GM04503 (cell line): ENCODE measurements at regions not wholly inside any gene's neighbourhood (a gene's known extent, or its start where the extent isn't known, plus 50 kb on each side); places are given as distances from the start of the nearest gene placed in this dataset.

ENCODE experiments used
- DNase-seq: peaks from one replicate; pipeline ENCODE4 v3.0.0-alpha.2; 2012; ENCODE audit warnings: low read depth

DNA sequence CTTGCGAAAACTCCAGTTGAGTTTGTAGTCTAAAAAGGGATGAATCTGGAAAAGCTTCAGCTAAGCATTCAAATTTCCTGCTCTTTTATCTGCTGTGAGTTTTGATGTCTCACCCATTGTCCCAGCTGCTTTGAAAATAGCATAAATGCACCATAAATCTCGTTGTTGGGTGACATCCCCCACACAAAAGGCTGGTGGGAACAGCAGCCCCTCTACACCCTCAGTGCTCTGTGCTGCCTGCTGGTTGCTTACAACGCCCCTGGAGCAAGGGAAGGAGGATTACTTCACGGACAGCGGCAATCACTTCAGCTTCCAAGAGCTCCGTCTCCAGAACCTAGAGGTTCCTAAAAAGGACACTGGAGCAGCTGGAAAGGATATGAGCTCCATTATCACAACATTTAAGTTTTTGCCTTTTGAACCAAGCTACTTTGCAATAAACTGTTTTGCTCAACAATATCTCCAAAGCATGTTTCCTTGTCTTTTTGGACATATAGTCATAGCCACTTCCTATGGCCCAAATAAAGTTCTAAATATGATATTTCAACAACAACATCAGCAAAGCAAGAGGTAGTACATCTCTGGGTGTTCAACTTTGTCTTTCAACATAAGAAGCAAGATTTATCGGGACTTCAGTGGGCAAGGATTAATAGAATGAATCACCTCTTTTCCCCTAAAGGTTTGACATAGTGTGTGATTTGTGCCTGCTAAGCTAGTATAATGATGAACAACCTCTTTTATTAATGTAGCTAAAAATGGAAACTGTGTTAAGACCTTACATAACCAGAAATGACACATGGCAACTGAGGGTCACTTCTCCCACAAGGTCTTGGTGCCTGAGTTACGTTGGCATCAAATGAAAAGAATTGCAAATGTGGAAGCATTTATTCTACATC, 413.5 kb downstream of the TXNL1 start:
- DNase-seq: no peak

DNA sequence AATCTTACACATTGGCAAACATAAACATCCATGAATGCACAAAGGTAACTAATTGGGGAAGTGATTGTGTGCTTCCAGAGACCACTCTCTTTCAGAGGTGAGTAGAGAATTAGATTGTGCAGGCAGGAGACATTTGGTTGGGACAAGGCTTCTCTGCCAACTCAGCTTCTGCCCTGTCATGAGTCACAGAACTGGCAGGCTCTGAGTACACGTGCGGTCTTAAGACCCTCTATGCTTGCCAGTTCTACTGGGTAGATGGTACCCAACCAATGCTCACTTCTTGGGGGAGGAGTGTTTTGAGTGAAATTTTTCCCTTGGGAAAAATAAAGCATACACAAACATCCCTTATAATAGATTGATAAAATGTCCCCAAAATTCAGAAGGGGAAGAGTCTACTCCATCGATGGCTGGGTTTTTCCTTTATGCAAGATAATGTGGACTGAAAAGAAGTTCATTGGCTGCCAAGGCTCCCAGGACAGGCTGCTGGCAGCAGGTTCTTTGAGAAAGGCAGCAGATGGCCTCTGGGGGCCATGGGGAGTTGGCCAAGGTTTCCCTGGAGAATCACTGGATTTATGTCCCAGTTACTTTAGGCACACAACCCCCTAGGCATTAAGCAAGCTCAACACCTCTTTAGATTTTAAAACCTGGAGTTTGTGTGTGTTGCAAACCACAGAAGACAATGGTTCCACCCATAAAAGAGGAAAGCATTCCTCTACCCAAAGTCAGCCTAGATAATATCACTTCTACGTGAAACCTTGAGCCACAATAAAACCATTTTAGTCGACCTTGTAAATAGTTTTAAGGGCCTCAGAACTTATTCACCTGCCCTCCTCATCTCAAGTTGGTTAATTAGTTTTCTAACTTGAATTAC, 417.0 kb downstream of the TXNL1 start:
- DNase-seq: no peak

DNA sequence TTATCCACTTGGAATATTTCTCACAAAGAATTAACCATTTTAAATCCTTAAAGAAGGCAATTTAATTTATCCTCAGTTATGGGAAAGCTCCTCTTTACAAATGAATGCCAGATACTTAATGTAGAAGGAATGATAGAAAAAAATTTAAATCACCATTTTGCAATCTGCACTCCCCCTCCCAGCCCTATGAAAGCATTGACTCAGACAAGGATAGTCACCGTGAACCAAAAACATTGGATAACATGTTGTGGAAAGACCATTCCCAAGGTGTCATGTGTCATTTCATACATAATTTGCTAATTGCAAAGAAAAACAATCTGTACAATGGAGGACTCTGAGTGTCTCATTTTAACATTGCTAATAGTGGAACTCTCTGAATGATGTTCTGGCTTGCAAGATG, 421.0 kb downstream of the TXNL1 start:
- no peak for DNase-seq

DNA sequence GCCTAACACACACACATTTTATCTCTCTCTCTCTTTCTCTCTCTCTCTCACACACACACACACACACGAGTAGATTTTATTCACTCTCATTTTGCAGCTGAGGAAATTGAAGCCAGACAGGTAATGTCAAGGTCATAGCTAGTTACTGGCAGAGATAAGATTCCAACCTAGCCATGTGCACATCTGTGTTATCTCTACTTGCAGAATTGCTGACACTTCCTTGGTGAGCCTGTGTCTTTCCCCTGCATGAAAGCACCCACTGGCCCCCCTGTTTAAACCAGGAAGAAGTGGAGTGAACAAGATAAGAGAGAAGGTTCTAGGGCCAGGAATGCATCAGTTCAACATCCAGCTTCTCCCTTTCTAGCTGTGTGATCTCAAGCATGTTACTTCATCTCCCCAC, 423.7 kb downstream of the TXNL1 start:
- no peak for DNase-seq

DNA sequence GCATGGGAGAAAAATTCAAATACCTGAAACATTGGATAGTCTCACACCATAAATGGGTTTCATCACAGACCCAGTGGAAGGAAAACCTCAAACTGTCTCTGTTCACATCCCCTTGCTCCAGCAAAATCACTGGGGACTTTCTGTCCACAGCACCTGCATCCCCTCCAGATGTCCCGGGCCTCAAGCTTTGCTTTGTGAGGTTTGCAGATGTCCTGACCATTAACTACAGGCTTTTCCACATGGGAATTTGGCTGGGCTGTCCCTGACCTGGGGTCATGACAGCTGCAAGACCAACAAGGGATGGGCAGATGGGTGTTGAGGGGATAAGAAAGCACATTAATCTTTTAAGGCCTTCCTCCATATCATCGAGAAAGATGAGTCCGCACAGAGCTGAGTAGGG, 427.9 kb downstream of the TXNL1 start:
- DNase-seq: no peak

DNA sequence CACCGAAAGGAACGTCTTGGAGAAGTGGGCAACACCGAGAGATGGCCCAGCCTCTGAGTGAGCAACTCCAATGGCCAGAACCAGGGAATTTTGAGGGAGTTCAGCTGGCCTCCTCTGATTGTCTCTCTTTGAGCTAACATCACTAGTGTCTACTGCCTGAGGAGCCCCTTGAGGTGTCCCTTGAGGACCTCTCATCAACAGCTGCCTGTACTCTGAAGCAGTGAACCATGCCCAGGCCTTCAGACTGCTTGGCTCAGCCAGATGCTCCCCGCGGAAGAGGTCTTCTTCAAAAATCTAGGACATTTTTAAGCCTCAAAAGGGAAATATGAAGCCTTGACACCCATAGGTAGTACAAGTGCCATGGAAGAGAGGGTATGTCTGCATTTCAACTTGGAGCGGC, 430.4 kb downstream of the TXNL1 start:
- DNase-seq: no peak

DNA sequence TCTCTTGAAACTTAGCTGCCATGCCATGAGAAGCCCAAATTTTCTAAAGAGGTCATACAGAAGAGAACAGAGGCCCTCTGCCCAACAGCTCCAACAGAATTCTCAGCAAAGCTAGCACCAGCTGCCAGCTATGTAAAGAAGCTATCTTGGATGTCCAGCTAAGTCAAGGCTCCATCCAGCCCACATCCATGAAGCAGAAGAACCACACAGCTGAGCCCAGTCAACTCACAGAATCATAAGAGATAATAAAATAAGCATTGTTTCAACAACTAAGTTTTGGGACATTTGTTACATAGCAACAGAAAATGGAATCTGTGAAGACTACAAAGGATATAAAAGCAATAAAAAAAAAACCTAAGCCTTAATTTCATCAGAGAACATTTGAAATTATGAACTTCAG, 434.3 kb downstream of the TXNL1 start:
- DNase-seq: no peak

DNA sequence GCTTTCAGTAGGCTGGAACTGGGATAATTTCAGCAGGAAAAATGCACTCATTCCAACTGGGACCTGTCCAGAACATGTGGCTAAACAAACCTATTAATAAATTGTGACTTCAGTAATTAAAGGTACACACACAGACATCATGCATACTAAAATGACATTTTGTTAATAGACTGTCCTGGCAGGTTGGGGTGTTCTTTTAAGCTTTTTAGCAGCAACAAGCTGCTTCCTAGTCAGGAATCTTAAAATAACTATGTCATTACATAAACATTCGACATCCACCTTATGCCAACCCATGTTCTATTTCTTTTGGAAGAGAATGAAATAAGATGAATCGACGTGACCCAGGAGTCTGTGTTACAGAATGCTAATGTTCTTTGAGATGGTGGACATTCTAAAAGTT, 435.7 kb downstream of the TXNL1 start:
- DNase-seq: no peak

DNA sequence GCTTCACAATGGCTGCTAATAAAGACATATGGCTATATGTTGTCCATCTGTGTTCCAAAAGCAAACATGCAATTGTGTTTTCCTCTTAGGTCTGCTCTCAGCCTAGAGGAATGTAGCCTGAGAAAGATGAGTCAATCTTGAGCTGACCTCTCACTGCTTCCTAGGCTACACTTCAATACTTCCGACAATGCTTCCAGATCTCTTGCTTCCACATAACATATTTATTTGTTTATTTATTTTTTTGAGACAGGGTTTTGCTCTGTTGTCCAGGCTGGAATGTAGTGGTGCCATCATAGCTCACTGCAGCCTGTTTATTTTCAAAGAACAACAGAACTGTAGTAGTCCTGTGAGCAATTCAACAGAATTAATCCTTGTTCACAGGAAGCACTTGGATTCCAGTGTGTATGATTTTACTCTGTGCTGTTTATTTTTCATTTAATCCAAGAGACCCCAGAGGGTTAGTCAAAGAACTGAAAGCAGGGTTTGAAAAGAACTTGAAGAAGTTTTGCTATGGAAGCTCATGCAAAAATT, 437.9 kb downstream of the TXNL1 start:
- DNase-seq: peak; percentile 57

DNA sequence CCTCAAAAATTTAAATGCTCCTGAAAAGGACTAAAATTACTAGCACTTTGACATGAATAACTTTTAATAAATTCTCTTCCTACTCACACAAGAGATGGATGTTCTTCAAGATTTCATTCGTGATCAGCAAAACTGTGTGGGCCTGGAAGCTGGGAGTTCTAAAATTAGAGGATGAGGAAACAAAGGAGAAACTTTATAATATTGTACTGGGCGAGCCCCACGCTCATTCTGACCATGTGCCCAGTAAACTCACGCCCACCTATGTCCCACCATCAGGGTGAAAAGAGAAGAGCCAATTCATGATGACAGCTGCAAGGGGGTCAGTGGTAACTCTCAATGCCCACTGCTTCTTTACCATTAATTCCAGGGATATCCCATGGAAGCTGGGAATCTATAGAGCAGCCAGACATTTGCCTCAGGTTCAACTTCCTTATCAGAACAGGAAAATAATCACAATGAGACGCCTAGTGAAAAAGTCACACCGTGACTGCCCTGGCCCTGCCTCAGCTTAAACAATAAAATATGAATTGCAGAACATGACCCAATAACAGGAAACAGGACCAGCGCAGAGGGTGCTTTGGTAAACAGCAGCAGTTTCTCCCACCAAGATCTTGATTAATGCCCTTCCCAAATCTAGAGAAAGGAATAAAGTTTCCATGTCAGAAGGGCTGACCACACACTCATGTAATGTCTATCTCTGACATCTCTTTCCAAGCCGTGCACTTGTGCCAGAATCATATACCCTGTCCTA, 438.6 kb downstream of the TXNL1 start:
- no peak for DNase-seq

DNA sequence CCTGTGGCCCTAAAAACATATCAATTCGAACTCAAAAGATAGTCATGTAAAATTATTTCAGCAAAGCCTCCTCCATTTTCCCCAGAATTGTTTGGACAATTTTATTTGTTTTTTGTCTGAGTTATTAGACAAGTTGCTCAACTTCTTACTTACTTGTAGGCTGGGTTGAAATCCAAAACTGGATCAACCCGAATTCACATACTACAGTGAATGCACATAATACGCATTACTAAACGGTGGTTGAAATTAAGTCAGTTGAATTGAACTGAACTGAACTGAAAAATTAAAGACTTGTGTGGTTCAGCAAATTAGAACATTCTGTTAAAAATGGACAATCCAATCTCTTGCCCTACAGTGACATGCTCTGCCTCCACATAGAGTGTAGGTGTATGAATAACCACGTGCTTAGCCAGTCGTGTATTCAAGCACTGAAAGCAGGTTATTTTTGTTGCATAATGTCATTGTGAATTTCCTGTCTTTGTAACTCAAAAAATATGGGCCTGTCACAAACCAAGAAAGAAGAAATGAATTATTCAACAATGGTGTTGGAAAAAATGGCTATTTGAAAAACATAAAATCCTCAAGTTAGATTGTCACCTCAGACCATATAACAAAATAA, 441.0 kb downstream of the TXNL1 start:
- no peak for DNase-seq

DNA sequence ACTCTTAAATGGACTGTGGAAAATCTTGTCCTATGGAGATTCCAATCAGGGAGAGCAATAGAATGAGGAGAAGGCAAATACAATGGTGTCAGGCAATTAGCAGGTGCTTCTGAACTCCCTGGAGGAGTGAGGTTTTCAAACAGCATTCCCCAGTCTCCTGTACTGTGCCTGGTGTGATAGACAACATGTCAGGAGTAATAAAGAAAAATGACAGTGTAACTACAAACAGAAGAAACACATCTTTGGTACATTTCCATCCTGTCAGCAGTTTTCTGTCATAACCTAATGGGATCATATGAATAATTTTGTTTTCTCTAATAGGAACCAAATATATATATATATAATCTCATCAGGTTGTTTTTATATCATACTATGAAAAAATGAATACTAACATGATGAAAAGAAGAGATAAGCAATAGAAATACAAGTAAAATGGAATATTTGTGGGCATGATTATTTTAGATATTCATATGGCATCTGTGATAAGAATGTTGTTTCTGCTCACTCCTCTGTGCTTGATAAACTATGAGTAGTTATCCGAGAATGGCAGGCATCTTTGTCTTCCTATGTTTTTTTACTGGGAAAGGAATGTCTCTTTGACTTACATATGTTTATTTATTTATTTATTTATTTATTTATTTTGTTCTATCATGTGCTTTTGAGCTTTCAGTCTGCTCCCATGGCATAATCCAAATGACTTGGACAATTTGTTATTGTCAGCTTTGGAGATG, 441.7 kb downstream of the TXNL1 start:
- no peak for DNase-seq

DNA sequence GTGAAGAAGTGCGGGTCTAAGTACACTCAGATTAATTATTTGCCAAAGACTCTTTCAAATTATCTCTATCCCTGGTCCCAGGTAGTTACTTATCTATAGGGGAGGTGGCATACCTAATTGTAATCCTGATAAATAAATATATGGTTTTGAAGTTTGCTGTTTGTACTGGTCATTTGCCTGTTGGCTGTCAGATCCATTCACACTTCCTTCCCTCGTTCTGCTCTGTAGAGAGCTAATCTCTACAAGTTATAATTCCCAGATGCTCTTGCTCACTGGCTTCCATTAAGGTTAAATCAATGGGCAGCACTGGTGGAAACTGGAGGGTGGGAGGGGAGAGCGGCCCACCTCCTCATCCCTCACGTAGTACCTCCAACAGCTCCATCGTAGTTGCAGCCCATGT, 447.1 kb downstream of the TXNL1 start:
- DNase-seq: no peak

DNA sequence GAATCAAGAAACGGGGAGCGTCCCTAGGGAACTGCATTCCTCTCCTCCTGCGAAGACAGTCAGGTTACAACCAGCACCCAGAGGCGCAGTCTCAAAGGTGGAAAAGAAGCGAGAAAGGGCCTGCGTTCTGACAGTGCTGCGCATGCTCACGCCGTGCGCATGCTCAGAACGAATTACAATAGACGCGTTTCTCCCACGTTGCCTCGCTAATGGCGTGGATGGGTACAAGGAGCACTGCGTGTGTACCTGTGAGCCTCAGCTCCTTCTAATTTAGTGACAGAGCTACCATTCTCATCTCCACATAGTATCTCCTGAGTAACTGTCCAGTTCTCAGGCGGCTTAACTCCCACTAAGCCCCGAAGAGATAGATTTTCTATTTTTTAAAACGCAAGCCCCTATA, 448.8 kb downstream of the TXNL1 start:
- DNase-seq: no peak

DNA sequence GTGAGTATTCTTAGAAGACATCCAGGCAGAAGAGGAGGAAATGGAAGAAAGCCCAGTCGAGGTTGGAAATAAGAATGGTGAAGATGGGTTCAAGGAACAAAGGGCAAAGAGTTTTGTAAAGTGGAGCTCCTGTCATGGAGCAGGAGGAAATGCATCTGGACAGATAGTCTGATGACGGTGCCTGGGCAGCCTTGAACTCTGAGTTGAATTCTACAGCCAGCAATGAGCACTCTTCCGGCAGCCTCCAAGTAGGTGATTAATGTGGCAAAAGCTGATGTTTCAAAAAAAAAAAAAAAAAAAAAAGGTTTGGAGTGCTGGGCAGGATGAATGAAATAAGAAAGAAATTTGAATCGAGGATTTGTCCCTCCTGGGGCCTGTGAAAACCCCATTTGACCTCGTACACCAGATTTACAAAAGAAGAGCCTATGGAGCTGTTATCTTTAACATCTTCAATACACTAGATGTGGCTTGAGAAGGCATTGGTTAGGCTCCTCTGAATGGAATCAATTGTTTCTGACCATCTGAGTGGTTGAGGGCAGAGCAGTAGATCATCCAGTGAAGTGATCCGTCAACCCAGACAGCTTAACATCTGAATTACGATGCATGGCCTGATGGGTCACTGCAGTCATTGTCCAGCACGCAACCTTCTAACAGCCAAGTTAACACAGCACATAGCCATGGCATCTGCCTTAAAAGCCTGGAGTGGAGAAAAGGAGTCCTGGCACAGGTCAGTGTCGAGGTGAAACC, 449.7 kb downstream of the TXNL1 start:
- no peak for DNase-seq

DNA sequence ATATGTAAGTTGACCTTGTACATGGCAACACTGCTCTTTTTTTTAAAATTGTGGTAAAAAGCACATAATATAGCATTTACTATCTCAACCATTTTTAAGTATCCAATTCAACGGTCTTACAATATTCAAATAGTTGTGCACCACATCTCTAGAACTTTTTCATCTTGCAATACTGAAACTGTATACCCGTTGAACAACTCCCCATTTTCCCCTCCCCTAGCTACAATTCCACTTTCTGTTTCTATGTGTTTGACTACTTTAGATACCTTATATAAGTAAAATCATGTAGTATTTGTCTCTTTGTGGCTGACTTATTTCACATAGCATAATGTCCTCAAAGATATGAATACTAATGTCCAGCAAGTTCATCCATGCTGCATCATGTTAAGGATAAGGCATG, 452.1 kb downstream of the TXNL1 start:
- DNase-seq: no peak

DNA sequence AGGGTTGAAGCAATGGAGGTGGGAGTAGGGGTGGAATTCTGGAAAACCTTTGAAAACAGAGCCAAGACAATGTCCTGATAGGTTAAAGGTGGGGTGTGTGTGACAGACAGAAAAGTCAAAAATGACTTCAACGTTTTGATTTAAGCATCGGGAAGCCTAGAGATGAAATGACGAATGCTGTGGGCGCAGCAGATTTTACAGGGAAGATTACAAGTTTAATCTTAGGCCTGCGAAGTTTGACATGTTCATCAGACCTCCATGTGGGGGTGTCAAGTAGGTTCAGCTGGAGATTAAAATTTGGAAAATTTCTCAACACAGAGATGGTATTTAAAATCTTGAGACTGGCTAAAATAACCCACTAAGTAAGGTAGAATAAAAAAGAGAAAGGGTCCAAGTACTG, 453.3 kb downstream of the TXNL1 start:
- DNase-seq: no peak

DNA sequence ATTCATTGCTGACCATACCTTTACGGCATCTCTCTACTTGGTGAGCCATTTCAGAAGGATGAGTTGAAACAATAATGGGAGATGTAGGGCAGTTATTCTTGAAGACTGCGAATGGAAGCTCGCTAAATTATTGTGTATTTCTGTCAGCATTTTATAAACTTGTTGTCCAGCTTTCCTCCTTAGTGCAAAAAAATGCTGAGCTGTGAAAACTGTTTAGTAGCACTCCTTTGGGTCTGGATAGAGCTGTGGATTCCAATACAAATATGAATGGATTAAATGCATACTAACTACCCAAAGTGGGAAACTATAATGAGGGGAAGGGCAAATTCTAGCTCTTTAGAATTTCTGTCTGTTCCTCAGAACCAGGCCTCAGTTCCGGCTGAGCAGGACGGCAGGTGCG, 461.6 kb downstream of the TXNL1 start:
- DNase-seq: no peak

DNA sequence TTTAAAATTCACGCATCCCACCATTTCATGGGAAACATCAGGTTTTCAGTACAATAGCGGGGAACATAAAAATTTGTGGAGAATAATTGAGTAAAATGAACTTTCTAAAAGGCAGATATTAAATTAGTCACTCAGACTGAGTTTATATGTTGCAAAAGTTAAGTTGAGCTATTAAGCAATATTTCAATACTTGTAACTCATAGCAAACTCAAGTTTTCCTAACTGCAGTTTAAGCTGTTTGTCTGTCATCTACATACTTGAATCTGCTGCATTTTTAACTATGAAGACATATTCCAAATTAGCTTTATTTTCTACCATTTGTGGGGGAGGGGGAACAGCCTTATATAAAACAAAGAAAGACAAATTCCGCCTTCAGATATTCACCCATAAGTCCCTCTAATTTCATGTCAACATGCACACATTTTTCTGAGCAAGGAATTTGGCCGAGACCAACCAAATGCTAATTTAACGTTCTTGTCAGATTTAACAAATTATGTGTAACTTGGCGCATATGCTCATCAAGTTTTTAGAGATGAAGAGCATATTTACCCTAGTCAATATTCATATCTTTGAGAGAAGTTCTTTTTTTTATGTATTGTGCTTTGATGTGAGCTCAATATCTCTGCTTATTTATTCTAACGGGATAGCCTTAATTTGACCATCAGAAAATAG, 462.9 kb downstream of the TXNL1 start:
- DNase-seq: no peak
